ENCODE measurements at regions not wholly inside any gene's neighbourhood (a gene's known extent, or its start where the extent isn't known, plus 50 kb on each side); places are given as distances from the start of the nearest gene placed in this dataset.

- no peak for DNase-seq (ENCODE audit: low read depth, low spot score)
Observed at GRCh38 chr16:80489173-80489572, 51.6 kb upstream of the DYNLRB2 start.

- DNase-seq (ENCODE audit: low read depth, low spot score) = no peak
Observed at GRCh38 chr16:80488167-80488566, 52.6 kb upstream of the DYNLRB2 start.

- no peak for DNase-seq (ENCODE audit: low read depth, low spot score)
Observed at GRCh38 chr16:80480664-80481063, 60.1 kb upstream of the DYNLRB2 start.

GRCh38 chr16:80477838-80478237 lies 63.0 kb upstream of the DYNLRB2 start:
- DNase-seq (ENCODE audit: low read depth, low spot score) = no peak

GRCh38 chr16:80468029-80468428 lies 72.8 kb upstream of the DYNLRB2 start:
- no peak for DNase-seq (ENCODE audit: low read depth, low spot score)

GRCh38 chr16:80466024-80466987 lies 74.5 kb upstream of the DYNLRB2 start:
- DNase-seq (ENCODE audit: low read depth, low spot score) = peak; percentile 63

GRCh38 chr16:80463751-80464495 lies 76.9 kb upstream of the DYNLRB2 start:
- no peak for DNase-seq (ENCODE audit: low read depth, low spot score)

GRCh38 chr16:80463326-80463725 lies 77.5 kb upstream of the DYNLRB2 start:
- DNase-seq (ENCODE audit: low read depth, low spot score) = no peak

GRCh38 chr16:80462917-80463316 lies 77.9 kb upstream of the DYNLRB2 start:
- DNase-seq (ENCODE audit: low read depth, low spot score) = no peak

- DNase-seq (ENCODE audit: low read depth, low spot score) = no peak
Observed at GRCh38 chr16:80460988-80461387, 79.8 kb upstream of the DYNLRB2 start.

- DNase-seq (ENCODE audit: low read depth, low spot score) = no peak
Observed at GRCh38 chr16:80459966-80460365, 80.8 kb upstream of the DYNLRB2 start.

- peak; percentile 20 for DNase-seq (ENCODE audit: low read depth, low spot score)
Observed at GRCh38 chr16:80459331-80459777, 81.4 kb upstream of the DYNLRB2 start.

GRCh38 chr16:80457871-80458270 lies 82.9 kb upstream of the DYNLRB2 start:
- no peak for DNase-seq (ENCODE audit: low read depth, low spot score)

GRCh38 chr16:80454802-80455201 lies 86.0 kb upstream of the DYNLRB2 start:
- no peak for DNase-seq (ENCODE audit: low read depth, low spot score)

- no peak for DNase-seq (ENCODE audit: low read depth, low spot score)
Observed at GRCh38 chr16:80449392-80449791, 91.4 kb upstream of the DYNLRB2 start.

GRCh38 chr16:80447241-80447640 lies 93.6 kb upstream of the DYNLRB2 start:
- DNase-seq (ENCODE audit: low read depth, low spot score) = no peak

- DNase-seq (ENCODE audit: low read depth, low spot score) = no peak
Observed at GRCh38 chr16:80442779-80443178, 98.0 kb upstream of the DYNLRB2 start.

GRCh38 chr16:80441935-80442334 lies 98.9 kb upstream of the DYNLRB2 start:
- no peak for DNase-seq (ENCODE audit: low read depth, low spot score)

GRCh38 chr16:80440667-80441066 lies 100.1 kb upstream of the DYNLRB2 start:
- DNase-seq (ENCODE audit: low read depth, low spot score) = no peak

GRCh38 chr16:80437707-80438106 lies 103.1 kb upstream of the DYNLRB2 start:
- DNase-seq (ENCODE audit: low read depth, low spot score) = no peak

- DNase-seq (ENCODE audit: low read depth, low spot score) = no peak
Observed at GRCh38 chr16:80436510-80436909, 104.3 kb upstream of the DYNLRB2 start.

GRCh38 chr16:80433623-80434022 lies 107.2 kb upstream of the DYNLRB2 start:
- DNase-seq (ENCODE audit: low read depth, low spot score) = no peak

GRCh38 chr16:80427795-80428194 lies 113.0 kb upstream of the DYNLRB2 start:
- DNase-seq (ENCODE audit: low read depth, low spot score) = no peak

Measured in iPS DF 19.7 (cell line).